ENCODE measurements at regions not wholly inside any gene's neighbourhood (a gene's known extent, or its start where the extent isn't known, plus 50 kb on each side); places are given as distances from the start of the nearest gene placed in this dataset.

DNA sequence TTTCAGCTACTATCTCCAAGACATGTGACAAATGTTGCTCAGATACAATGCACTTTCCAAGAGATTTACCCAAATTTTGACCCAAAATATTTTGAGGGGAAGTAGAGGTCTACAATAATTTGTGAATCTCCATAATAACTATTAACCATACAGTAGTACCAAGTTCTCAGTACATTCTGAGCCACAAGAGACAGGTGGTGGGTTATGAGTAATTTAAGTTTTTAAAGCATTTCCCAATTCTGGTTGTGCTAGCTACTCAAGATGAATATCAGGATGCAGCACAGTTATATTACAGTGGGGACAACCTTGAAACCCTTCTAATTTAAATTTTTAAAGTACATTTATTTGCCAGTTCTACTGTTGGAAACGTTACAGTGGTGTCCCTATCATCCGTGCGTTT, 92.2 kb upstream of the MITF start:
- no peaks in the 10 kb centered on the region for H3K27me3 ChIP-seq (ENCODE audit: insufficient read depth, low read depth)
- intact Hi-C loops (cut with micrococcal nuclease; ENCODE audit: unreplicated experiment), result no loop called here
- no peak for DNase-seq
- no peak overlapping the region for H3K27ac ChIP-seq
- no peaks in the 10 kb centered on the region for H3K36me3 ChIP-seq (ENCODE audit: low read depth)
- no peak for TF ChIP-seq EZH2 (IDR thresholded peaks at IDR 0.05; ENCODE audit: low read depth)
- no peak for TF ChIP-seq CTCF (conservative IDR thresholded peaks at IDR 0.05)
- H3K9me3 ChIP-seq (ENCODE audit: insufficient read depth, low read depth), result no peaks in the 10 kb centered on the region
- H3K9me2 ChIP-seq (ENCODE audit: insufficient read depth), result no peaks in the 10 kb centered on the region
- no peak overlapping the region for H3K4me3 ChIP-seq
- no TSS peak for BruUV-seq (replicated peaks)
- no peak overlapping the region for H3K4me2 ChIP-seq
- H3K79me2 ChIP-seq (ENCODE audit: low read depth), result no peaks in the 10 kb centered on the region
- H4K20me1 ChIP-seq (ENCODE audit: insufficient read depth), result no peaks in the 10 kb centered on the region
- 0 out of 2 replicates have a peak, but pooled peaks cover 8% of the 10 kb centered on the region for H3K4me1 ChIP-seq (replicated peaks; ENCODE audit: insufficient read depth)
- ChIA-PET CTCF (no interaction called here), POLR2A (ENCODE audit: unreplicated experiment) (no interaction called here)
- H2AFZ ChIP-seq, result no peak overlapping the region
- no peaks in the 10 kb centered on the region for H3F3A ChIP-seq (ENCODE audit: insufficient read depth, low read depth)

- no peak overlapping the region for H3K4me2 ChIP-seq
- no peak overlapping the region for H3K27ac ChIP-seq
- no peak for DNase-seq
- no peaks in the 10 kb centered on the region for H3F3A ChIP-seq (ENCODE audit: insufficient read depth, low read depth)
- ChIA-PET CTCF (no interaction called here), POLR2A (ENCODE audit: unreplicated experiment) (no interaction called here)
- no peak for TF ChIP-seq CTCF (conservative IDR thresholded peaks at IDR 0.05)
- TF ChIP-seq EZH2 (IDR thresholded peaks at IDR 0.05; ENCODE audit: low read depth), result no peak
- no peaks in the 10 kb centered on the region for H3K36me3 ChIP-seq (ENCODE audit: low read depth)
- H3K9me3 ChIP-seq (ENCODE audit: insufficient read depth, low read depth), result no peaks in the 10 kb centered on the region
- no TSS peak for BruUV-seq (replicated peaks)
- H3K4me1 ChIP-seq (replicated peaks; ENCODE audit: insufficient read depth), result 0 out of 2 replicates have a peak, but pooled peaks cover 8% of the 10 kb centered on the region
- H2AFZ ChIP-seq, result no peak overlapping the region
- no peaks in the 10 kb centered on the region for H3K79me2 ChIP-seq (ENCODE audit: low read depth)
- H3K27me3 ChIP-seq (ENCODE audit: insufficient read depth, low read depth), result no peaks in the 10 kb centered on the region
- H3K9me2 ChIP-seq (ENCODE audit: insufficient read depth), result no peaks in the 10 kb centered on the region
- no peaks in the 10 kb centered on the region for H4K20me1 ChIP-seq (ENCODE audit: insufficient read depth)
- H3K4me3 ChIP-seq, result no peak overlapping the region
- intact Hi-C loops (cut with micrococcal nuclease; ENCODE audit: unreplicated experiment), result no loop called here
These were observed 92.8 kb upstream of the MITF start for GRCh38 chr3:69646287-69647067.

GRCh38 chr3:69642606-69643005, 96.7 kb upstream of the MITF start:
- Histone ChIP-seq H3K79me2 (ENCODE audit: low read depth) (no peaks in the 10 kb centered on the region), H3K4me2 (no peak overlapping the region), H3K4me3 (no peak overlapping the region), H3K4me1 (replicated peaks; ENCODE audit: insufficient read depth) (no peaks in the 10 kb centered on the region), H3K36me3 (ENCODE audit: low read depth) (no peaks in the 10 kb centered on the region), H3K27ac (no peak overlapping the region), H3K9me3 (ENCODE audit: insufficient read depth, low read depth) (no peaks in the 10 kb centered on the region), H4K20me1 (ENCODE audit: insufficient read depth) (no peaks in the 10 kb centered on the region), H3K27me3 (ENCODE audit: insufficient read depth, low read depth) (no peaks in the 10 kb centered on the region), H2AFZ (no peak overlapping the region), H3F3A (ENCODE audit: insufficient read depth, low read depth) (no peaks in the 10 kb centered on the region), H3K9me2 (ENCODE audit: insufficient read depth) (no peaks in the 10 kb centered on the region)
- POLR2A ChIA-PET (ENCODE audit: unreplicated experiment), result no interaction called here
- intact Hi-C loops (cut with micrococcal nuclease; ENCODE audit: unreplicated experiment), result no loop called here
- BruUV-seq (replicated peaks), result no TSS peak
- TF ChIP-seq EZH2 (IDR thresholded peaks at IDR 0.05; ENCODE audit: low read depth), result no peak
- TF ChIP-seq CTCF (conservative IDR thresholded peaks at IDR 0.05), result no peak
- no peak for DNase-seq
- CTCF ChIA-PET, result no interaction called here
